GDM1 (cell line): ENCODE measurements at regions not wholly inside any gene's neighbourhood (a gene's known extent, or its start where the extent isn't known, plus 50 kb on each side); places are given as distances from the start of the nearest gene placed in this dataset.

Experiments used
- DNase-seq: peaks from one replicate; lab custom pipeline; 2025; lab: John Stamatoyannopoulos, UW

DNA sequence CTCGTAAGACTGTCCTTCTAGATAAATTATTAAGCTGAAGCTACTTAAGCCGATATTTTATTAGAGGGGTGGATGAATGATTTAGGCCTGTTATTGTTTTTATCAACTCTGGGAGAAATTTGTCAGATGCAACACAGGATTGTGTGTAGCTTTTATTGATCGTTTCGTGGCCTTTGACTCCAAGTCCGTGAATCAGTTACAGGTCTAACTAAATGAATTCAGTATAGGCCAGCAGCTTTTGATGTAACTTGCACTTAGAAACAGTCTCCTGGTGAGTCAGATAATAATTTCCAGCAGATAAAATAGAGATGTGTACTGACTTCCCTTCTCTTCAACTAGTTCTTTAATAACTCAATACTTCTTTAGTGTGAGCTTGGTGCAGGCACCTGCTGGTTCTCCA is 341.7 kb upstream of the SMIM30 start:
- no peak for DNase-seq

DNA sequence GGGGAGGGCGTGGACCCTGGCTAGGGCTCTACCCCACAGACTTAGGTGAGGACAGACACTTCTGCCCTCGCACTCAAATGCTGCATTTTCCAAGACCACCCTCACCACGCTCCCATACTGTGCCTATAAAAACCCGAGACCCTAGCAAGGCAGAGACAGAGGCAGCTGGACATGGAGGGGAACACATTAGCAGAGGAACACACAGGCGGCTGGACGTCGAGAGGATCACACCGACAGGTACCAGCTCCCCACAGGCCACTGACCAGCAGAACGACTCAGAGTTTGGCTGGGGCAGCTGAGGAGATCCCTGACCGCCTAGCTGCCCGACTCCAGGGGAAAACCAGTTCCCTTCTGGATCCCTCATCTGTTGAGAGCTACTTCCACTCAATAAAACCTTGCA is 338.2 kb upstream of the SMIM30 start:
- DNase-seq: no peak

DNA sequence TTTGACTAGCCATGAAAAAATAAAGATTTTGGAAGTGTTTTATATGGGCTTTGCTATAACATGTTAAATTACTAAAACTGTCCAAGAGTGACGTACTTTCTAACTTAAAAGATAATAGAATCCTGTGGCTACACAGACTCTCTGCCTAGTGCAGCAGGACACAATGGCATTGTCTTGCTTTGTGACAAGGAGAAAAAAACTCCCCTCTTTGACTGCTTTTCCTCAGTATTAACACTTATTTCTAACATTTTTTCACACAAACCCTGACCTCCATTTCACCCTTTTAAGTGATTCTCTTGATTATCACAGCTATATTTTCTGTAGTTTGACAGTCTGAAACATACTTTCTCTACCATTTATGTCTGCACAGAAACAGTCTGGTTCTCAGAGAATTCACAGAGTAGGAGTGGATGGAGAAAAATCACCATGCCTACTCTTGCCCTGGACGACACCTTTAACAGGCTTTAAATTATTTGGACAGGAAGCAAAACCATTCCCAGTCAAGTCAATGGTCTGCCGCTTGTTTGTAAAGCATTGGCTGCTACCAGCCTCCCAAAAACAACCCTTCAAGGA is 336.3 kb upstream of the SMIM30 start:
- DNase-seq: no peak

DNA sequence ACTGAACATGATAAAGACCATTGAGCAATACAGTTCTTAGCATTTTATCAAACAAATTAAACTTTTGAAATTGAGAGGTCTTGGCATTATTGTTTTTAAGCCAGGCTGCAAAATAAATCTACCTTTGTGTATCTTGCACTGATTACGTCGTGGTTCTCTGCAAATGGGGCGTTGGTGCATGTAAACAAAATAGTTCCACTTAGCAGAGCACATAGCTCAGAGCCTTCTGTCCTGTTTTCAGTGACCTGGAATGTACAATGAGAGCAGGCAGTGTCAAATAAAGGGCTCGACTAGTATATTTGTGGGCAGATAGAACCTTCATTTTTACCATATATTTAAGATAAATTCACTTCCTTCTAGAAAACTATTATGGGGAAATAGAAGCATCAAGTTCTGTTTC is 333.9 kb upstream of the SMIM30 start:
- no peak for DNase-seq

DNA sequence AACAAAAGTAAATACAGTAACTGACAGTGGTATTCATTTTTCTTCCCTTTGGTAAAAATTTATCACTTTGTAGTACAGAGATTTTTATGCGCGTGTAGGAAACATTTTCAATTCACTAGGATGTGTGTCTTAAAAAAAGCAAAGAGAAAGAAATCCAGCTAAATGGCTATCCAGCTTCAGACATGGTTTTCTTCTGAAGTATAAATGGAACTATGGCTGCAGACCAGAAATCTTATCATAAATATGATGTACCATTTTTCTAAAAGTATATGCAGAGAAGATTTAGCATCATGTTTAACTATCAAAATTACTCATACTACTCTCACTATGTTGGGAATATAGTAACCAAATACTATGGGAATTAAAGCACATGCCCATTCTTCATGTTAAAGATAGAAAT is 328.4 kb upstream of the SMIM30 start:
- no peak for DNase-seq

DNA sequence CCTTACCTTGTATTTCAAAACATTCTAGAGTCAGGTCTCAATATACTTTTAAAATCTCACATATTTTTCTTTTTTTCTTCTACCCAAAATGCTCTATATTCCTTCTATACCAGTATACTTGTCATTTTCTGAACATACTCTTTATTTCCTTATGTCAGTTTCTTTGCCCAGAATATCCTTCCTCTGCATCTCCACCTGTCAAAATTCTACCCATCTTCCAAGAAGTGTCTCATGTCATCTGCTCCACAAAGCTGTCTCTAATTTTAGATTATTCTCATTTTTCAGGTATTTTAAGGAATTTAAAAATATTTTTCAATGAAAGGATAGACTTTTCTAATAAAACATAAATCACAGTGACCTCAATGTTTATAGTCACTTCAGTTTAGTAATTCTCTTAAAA is 328.0 kb upstream of the SMIM30 start:
- no peak for DNase-seq

DNA sequence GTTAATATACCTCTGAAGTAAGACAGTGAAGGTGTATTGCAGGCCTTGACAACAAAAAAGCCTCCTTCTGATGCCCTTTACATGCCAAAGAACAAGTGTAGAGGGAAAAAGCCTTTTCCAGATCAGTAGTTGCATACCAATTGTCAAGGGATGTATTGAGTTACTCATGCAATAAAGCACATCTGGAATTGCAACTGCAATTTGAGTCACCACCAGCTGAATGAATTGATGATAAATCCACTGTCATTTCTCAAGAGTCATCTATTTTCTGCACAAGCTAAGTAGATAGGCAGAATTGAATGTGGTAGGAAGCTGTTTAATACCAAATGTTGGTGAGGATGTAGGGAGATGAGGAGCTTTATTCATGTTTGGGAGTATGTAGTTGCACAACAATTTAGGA is 325.9 kb upstream of the SMIM30 start:
- DNase-seq: no peak

DNA sequence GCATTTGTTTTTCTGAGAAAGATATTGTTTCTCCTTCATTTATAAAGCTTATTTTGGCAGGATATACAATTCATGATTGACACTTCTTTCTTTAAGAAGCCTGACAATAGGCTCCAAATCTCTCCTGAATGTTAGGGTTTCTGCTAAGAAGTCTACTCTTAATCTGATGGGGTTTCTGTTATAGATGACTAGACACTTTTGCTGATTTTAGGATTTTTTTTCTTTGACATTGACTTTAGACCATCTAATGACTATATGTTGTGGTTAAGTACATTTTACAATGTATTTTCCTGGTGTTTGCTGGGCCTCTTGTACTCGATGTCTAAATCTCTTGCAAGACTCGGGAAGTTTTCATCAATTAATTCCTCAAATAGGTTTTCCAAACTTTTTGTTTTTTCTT is 321.8 kb upstream of the SMIM30 start:
- DNase-seq: no peak

DNA sequence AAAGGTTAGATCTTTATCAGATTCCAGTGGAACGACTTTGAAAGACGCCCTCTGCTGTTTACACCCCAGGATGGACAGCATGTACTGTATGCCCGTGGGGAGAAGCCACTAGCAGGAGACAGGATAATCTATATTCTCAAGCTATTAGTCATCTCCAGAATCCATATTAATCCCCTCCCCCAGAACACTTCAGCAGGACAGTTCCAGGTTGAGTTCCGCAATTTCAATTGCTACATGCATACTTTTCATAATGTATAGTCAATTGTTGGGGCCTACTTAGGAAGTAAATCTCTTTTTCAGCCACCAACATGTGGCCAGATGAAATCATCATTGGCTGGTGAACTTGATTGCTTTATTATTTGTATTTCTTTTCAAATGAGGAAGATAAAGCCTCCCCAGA is 313.1 kb upstream of the SMIM30 start:
- no peak for DNase-seq

DNA sequence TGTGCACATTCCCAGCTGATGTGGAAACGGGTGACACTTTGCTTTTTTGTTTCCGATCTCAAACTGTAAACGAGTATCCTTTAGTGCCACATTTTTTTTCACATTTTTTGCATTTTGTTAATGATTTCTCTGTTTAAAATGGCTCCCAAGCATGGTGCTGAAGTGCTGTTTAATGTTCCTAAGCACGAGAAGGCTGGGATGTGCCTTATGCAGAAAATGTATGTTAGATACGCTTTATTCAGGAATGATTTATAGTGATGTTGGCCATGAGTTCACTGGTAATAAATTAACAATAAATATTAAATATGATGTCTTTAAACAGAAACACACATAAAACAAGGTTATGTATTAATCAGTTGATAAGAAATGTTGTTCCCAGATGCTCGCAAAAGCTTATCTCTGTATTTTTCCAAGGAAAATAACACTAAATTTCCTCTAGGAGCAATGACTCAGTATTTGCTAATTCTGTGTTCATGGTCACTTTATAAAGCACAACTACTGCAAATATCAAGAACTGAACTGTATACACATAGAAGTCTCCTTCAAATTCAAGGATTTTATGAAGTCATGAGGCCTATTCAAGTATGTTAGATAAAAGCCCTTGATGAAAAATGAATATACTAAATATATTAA is 305.9 kb upstream of the SMIM30 start:
- DNase-seq: no peak

DNA sequence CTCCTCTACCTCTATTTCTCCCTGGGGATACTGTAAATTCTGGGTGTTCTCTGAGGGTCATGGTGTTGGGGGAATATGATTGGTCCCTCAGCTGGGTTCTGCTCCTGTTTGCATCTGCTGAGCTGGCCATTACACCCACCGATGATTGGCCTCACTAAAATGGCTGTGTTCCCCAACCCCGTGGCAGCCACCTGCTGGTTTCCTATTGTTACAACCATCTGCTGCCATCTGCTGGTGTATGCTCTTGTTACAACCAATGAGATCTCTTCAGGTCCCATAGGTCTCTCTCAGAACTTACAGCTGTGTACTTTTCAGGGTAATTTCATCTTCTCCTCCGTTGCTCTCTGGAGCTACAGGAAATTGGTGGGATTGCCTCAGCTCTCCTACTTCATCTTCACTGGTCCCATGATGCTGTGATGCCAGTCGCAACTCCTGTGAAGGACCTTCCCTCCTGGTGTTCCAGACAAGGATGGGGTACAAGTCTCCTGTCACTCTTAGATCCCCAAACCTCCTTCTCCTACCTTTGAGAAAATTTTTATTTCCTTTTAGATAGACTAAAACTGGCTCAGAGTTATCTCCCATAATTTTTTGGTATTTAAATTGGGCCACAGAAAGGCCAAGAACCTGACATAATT is 303.5 kb upstream of the SMIM30 start:
- peak; percentile 74 for DNase-seq

DNA sequence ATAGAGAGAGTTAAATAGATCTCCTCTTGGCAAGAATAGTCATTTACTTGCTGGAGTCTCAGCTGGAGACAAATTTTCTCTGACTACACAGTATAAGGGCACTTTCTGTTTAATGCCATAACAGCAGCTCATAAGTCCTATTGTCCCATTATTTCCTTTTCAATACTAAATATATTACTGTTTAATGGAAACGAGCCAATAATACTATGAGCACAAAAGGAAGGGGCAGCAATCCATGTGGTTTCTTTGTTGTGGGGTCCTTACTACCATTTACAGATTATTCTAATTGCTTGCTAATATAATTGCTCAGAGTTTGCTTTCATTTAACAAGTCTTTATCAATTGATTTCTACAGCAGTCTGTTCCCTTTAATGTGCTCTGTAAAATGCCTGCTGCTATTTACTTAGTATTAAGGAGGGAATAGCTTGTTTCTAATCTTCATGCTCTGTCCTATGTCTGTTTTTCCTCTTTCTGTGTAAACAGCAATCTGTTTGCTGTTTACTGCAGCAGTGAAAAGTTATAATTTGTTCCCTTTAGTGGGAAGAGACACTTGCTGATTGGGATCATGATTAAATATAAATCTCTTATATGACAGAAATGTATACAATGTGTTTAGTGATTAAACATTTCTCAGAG is 296.2 kb upstream of the SMIM30 start:
- no peak for DNase-seq

DNA sequence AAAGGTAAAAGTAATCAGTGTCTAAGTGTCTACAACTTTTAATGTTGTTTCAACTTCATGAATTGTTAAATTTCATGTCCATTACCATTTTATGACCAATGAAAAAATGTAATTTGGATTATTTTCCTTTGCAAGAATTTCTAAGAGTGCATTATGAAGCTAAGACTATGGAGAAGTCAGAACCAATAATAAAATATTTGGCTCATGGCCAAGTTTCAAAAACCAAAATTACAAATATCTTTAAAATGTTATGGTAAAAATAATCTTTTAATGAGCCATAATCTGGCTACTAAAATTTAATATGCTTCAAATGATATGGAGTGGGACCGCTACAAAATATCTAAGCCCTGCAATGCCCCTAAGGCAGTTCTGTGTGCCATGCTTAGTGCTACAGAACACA is 294.1 kb upstream of the SMIM30 start:
- DNase-seq: no peak

DNA sequence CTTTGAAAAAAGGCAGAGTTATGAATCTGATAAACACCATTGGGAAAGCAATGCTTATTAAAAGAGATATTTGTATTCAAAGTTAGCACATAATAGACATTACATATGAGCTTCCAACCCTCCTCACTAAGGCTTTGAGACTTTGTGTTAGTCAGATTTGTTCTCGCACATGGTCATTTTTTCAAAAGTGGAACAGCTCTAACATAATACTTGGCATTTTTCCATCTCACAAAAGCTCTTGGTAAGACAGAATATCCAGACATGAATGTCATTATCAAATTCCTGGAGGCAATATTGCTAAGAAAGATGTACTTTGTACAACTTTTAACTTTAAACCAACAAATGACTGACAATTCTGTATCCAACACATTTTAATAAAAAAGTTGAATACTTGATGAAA is 292.4 kb upstream of the SMIM30 start:
- DNase-seq: no peak

DNA sequence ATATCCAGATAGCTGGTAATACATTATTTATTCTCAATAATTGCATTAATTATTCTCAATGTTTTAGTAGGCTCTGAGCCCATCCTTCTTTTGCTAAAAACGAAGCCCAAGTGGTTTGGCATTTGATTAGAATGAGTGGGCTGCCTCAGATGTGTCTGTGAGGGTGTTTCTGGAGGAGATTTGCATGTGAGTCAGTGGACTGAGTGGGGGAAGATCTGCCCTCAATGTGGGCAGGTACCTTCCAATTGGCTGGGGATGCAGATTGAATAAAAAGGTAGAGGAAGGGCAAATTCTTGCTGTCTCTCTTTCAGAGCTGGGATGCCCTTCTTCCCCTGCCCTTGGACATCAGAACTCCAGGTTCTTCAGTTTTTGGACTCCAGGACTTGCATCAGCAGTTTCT is 290.6 kb upstream of the SMIM30 start:
- no peak for DNase-seq

DNA sequence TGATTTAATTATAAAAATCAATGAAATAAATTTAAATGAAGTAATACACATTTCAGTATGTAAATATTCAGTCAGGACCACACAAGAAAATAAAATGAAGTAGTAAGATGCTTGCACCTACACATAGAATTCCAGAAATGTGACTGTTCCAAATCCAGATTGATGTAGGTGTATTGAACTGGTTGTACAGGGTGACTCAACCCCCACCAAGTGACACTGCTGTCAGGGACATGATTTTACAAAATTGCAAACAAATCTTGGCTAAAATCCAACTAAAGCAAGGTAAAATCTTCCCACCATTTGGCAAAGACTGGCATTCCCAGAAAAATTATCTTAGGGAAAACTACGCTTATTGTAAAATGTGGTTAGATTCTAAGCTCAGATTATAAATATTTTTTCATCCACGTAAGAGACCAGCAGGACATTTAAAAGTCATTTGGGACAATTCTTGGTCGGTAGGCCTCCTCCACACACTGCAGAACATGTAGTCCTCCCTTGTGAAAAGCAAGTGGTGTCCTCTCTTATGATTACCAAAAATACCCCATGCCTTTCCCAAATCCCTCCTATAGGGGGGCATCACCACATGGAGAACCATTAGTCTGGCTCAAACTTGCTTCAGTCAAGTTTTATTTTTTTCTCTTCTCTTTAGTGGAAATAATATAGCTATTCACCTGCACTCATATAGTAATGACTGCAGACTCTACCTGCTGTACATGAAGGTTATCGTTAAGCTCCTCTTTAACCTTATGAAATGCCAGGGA is 287.1 kb upstream of the SMIM30 start:
- DNase-seq: no peak

DNA sequence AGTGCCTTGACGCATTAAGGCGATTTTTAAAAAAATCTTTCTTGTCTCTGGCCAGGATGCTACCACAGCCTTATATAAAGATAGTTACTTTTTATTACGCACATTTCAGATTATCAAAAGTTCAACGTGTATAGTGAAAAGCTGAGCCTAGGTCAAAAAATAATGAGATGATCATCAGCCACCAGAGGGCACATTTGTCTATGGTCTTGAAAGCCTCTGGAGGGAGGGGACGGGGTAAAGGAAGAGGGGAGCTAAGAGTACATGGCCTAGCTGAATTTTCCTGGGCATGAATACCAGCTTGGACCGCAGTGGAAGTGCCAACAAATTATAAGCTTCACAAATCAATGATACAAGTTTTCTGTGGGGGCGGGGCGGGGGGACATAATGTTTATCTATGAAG is 285.9 kb upstream of the SMIM30 start:
- no peak for DNase-seq

DNA sequence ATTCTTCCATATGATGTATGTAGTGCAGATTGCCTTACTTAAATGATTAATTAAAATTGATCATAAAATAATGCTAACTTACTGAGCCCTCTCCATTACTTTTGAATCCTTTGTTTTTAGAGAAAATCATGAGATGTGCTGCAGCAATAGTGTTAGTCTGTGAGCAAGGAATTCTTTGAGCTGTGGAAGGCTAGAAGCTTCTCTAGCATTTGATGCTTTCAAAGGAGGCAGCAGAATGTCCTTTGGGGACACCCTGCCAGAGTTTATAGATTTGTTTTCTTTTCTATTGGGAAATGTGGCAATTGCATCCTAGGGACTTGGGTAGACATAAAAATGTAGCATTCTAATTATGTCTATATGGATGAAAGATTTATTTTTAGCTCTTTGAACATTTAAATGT is 284.1 kb upstream of the SMIM30 start:
- DNase-seq: no peak

DNA sequence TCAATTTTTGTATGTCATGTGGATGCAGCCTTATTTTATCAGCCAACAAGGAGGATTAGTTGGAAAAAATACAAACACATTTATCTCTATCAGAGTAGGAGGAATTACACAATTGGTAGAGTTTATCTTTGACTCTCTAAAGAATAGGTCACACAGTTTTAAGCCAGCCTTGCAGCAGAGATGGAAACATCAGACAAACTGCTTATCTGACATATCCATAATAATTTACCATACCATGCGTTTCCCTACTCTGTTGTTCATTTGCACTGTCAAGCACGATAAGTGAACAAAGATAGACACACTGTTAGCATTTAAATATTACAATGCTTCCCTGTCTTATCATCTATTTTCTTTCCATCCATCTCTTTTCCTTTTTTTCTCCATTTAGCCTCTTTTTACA is 283.7 kb upstream of the SMIM30 start:
- no peak for DNase-seq

DNA sequence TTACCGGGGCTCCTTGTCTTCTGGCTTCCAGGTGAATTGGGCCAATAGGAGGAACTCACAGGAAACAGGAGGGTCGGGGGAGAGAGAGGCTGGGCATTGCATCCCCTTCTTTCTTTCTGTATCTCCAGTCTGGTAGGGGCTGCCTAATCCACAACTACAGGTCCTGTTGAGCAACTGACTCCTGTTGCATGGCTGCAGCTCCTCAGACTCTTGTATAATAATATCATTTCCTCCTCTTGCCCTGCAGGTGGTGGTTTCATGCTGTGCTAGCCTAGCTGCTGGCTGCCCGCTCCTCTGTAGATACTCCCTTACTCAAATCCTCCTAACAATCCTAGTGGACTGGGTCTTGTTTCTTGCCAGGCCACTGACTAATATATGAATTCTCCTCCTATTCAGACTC is 276.5 kb upstream of the SMIM30 start:
- no peak for DNase-seq

DNA sequence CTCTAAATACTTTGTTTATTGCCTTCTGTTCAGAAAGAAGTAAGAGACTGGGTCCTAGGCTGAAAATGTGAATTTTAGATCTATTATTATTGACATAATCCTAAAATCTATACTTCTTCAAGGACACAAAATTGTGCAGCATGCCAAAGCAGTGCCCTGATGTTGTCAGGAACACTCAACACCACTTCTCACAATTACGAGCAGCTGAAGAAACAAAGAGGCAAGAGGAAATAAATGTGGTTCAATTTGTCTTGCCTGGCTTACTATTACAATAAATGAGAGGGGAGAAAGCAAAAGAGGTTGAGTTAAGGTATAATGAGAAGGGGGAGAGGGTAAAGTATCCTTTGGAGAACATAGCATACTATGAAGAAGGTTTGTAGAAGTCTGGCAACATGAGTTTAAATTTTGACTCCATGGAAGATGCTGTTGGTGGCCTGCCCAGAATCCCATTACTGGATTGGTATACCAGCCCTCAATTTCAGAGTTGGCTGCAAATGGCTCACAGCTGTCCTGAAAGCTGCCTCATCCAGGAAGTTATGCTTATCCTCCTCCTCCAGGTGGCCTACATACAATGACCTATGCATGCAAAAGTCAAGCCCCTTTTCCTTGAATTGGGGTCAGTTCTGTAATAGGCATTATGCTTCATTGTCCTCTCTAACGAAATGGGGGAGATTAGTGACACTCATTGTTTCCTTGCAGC is 274.6 kb upstream of the SMIM30 start:
- DNase-seq: no peak

DNA sequence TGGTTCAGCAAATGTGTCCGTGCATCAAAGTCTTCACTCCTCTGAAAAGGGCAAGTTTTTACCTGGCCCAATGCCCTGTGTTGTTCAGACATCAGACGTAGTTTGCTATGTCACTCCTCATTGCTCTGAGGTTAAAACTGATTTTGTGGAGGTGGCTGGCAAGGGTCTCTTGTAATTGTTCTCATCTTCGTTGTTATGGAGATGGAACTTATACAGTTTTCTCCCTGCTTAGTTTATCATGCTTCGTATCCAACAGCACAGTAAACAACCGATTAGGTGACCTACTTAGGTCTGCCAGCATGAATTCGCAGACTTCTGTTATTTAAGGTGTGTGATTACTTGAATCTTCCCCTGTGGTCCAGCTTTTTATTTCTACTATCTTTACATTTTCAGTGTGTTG is 274.1 kb upstream of the SMIM30 start:
- no peak for DNase-seq
